ENCODE measurements at regions not wholly inside any gene's neighbourhood (a gene's known extent, or its start where the extent isn't known, plus 50 kb on each side); places are given as distances from the start of the nearest gene placed in this dataset.

DNA sequence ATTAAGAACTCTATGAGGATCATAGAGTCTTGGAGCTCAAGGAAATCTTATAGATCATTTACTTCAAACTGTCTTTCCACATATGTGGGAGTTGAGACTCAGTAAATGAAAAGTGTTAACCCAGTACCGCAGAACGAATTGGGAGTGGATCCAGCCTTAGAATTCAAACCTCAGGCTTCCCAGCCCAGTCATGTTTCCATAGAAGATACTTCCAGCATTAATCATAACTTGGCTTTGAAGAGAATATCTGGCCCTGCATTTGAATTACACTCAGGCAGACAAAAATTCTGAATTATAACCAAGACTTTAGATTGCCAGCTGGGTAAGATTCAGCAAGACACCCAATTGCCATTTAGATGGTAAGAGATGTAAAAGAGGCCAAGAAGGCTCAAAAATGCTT lies 972.0 kb downstream of the TUSC7 start:
- H3K4me3 ChIP-seq (ENCODE audit: low read depth, low read length): no peak overlapping the region
- TF ChIP-seq, protein P1, sequence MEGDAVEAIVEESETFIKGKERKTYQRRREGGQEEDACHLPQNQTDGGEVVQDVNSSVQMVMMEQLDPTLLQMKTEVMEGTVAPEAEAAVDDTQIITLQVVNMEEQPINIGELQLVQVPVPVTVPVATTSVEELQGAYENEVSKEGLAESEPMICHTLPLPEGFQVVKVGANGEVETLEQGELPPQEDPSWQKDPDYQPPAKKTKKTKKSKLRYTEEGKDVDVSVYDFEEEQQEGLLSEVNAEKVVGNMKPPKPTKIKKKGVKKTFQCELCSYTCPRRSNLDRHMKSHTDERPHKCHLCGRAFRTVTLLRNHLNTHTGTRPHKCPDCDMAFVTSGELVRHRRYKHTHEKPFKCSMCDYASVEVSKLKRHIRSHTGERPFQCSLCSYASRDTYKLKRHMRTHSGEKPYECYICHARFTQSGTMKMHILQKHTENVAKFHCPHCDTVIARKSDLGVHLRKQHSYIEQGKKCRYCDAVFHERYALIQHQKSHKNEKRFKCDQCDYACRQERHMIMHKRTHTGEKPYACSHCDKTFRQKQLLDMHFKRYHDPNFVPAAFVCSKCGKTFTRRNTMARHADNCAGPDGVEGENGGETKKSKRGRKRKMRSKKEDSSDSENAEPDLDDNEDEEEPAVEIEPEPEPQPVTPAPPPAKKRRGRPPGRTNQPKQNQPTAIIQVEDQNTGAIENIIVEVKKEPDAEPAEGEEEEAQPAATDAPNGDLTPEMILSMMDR (conservative IDR thresholded peaks at IDR 0.05; ENCODE audit: low read depth, low read length): no peak
- DNase-seq (ENCODE audit: low read depth): peak; percentile 74

- DNase-seq (ENCODE audit: low read depth): no peak
- H3K4me3 ChIP-seq (ENCODE audit: low read depth, low read length): no peak overlapping the region
- TF ChIP-seq, protein P1 (conservative IDR thresholded peaks at IDR 0.05; ENCODE audit: low read depth, low read length): no peak
Observed at GRCh38 chr3:117687096-117687495, 977.5 kb downstream of the TUSC7 start.

- DNase-seq (ENCODE audit: low read depth): no peak
- TF ChIP-seq, protein P1 (conservative IDR thresholded peaks at IDR 0.05; ENCODE audit: low read depth, low read length): no peak
- H3K4me3 ChIP-seq (ENCODE audit: low read depth, low read length): no peak overlapping the region
Observed at GRCh38 chr3:117688583-117688982, 979.0 kb downstream of the TUSC7 start.

DNA sequence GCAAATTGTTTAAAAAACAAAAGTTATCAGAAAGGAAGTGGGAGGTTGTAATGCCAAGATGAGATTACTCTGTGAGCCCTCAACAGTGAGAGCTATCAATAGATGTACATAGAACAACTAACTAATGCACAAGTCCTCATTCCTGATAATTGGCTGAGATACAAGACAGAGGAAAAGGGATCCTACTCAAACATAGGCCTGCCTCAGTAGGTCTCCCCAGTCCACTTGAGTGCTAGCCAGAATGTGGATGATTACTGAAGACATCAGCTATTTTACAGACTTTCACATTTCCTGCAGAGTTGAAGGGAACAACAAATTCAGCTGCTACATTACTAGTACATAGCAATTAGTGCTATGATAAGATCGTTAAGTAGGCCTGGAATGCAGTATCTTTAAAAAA lies 981.9 kb downstream of the TUSC7 start:
- no peak overlapping the region for H3K4me3 ChIP-seq (ENCODE audit: low read depth, low read length)
- TF ChIP-seq, protein P1 (conservative IDR thresholded peaks at IDR 0.05; ENCODE audit: low read depth, low read length): no peak
- no peak for DNase-seq (ENCODE audit: low read depth)

GRCh38 chr3:117692416-117692995 lies 982.9 kb downstream of the TUSC7 start:
- TF ChIP-seq, protein P1 (conservative IDR thresholded peaks at IDR 0.05; ENCODE audit: low read depth, low read length): no peak
- DNase-seq (ENCODE audit: low read depth): peak; percentile 23
- no peak overlapping the region for H3K4me3 ChIP-seq (ENCODE audit: low read depth, low read length)

- TF ChIP-seq, protein P1 (conservative IDR thresholded peaks at IDR 0.05; ENCODE audit: low read depth, low read length): no peak
- H3K4me3 ChIP-seq (ENCODE audit: low read depth, low read length): no peak overlapping the region
- DNase-seq (ENCODE audit: low read depth): peak; percentile 41
Observed at GRCh38 chr3:117695321-117695720, 985.7 kb downstream of the TUSC7 start.

DNA sequence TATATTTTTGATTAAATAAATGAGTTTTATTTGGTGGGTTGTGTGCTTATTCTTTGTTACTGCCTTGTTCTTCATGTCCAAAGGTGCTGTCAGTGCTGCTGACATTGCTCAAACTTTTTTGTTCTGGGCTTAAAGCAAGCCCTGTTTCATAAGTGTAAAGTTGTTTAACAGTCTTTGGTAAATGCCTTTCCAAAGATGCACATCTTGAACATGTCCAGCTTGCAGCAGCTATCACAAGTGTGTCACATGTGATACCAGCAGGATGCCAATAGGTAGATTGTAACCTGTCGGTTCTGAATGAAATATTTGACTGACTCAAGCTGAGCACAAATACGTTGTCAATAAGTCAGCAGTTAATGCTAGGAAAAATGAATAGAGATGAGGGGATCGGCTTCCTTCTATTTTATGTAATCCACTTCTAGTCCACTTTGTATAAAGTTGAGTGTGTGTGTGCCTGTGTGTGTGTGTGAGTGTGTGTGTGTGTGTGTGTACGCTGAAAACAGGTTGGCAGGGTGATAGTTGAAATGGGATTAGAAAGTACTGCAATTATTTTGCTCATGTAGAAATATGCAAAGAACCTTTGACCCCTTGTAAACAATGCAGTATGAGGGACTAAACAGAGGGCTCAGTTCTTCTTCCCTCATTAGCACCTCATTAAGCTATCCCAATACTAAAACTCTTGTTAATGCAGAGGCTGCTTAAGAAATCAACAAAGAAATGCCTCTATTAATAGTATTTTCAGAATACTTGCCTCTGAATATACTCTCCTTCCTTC lies 986.5 kb downstream of the TUSC7 start:
- H3K4me3 ChIP-seq (ENCODE audit: low read depth, low read length): no peak overlapping the region
- TF ChIP-seq, protein P1 (conservative IDR thresholded peaks at IDR 0.05; ENCODE audit: low read depth, low read length): no peak
- DNase-seq (ENCODE audit: low read depth): no peak

All from choroid plexus epithelial cell (primary cell).